ENCODE measurements at regions not wholly inside any gene's neighbourhood (a gene's known extent, or its start where the extent isn't known, plus 50 kb on each side); places are given as distances from the start of the nearest gene placed in this dataset.
A peak's percentile ranks its signal among the peaks of the same experiment; 100 is the strongest.

- DNase-seq: peak; percentile 1
Measured at GRCh38 chr4:10201381-10202223, 85.0 kb upstream of the WDR1 start.

DNA sequence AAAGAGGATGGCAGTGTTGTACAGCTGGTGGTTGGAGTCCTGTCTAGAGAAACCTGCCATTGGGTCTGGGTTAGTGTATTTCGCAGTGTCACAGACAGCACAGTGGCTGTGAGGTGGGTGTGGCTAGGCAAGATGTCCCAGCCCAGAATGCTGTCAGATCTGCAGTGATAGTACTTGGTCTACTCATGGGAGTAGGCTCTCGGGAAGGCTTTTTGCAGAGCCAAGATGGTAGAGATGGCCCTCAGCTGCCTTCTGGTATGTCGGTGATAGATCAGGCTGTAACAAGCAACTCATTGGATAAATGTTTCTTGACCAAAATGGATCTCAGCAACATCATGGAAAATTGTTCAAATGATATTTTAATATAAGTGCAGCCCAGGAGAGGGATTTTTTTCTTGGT lies 84.3 kb upstream of the WDR1 start:
- DNase-seq: peak; percentile 92

DNA sequence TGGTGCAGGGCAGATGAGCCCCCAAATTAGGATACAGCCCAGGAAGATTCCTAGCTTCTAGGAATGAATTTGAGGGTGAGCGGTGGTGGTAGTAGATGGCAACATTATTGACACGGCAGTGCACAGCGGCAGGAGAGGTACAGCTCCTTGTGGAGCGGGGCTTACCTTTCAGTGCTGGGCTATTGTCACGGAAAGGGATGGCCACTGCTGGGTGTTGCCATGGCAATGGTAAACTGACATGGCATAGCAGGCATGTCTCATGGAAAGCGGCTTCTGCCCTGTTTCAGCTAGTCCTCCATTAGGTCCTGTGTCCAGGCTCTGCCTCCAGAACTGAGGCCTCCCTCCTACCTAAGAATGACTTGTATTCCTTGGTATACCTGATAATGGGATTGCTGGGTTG lies 81.8 kb upstream of the WDR1 start:
- DNase-seq: no peak

DNA sequence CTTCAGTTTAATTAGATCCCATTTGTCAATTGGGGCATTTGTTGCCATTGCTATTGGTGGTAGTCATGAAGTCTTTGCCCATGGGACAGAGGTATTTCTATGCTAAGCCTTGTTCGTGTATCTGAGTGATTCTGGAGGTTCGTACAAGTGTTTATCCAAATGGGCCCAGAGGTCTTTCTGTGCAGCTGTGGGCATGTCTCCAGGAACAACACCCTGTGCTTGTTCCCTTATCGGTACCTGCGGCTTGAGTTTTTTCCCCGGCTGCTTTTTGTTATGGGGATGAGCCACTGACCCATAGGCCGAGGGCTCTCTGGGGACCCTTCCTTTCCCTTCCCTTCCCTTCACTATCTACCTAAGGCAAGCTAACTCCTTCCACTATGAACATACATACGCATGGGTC lies 81.4 kb upstream of the WDR1 start:
- peak; percentile 0 for DNase-seq

- DNase-seq: peak; percentile 0
Measured at GRCh38 chr4:10196191-10196590, 79.6 kb upstream of the WDR1 start.

GRCh38 chr4:10192331-10192730 lies 75.7 kb upstream of the WDR1 start:
- peak; percentile 36 for DNase-seq

DNA sequence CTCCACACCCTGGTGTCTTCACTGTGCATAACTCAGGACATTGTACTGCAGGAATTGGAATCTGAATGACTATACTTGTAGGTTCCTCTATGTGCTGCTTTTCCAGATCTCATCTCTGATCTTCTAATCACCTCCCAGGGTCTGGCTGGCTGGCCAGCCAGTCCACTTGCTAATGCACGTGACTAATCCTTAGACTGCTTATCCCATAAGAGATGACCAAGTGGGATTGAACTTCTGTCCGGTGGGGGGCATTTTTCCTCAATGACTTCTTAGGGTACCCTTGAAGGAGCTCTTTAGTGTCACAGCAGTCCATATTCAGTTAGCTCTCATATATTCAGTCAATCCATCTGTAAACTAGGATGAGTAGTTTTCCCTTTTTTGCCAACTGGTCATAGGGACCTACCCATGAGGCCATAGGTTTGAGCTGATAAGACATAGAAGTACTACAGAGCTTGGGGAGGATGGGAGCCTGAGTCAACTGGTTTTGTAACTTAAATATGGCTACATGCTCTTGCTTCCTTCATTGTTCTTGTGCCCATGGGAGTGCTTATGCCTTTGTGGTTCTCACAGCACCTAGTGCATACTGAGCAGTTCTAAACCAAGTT lies 71.9 kb upstream of the WDR1 start:
- no peak for DNase-seq

GRCh38 chr4:10186228-10187214 lies 69.9 kb upstream of the WDR1 start:
- DNase-seq: peak; percentile 53

GRCh38 chr4:10185518-10186227 lies 69.1 kb upstream of the WDR1 start:
- no peak for DNase-seq

DNA sequence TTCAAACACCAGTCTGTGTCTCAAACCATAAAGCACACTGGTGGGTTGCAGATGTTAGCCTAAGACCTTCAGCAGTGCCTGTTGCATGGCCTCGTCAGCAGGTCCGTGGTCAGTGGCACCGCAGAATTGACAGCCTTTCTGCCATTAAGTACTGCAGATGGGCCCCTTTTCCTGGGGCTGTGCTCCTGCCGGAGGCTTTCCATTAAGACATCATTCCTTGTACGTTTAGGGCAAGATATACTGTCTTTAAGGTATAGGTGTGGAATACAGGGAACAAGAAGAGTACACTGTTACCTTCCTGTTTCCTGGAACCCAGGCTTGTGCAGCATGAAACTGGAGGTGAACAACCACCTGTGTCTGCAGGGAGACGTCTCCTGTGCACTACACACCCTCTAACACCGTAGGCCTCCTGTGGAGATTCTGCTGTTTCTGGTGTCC lies 67.9 kb upstream of the WDR1 start:
- no peak for DNase-seq

GRCh38 chr4:10184041-10184440 lies 67.4 kb upstream of the WDR1 start:
- DNase-seq: peak; percentile 56

- DNase-seq: peak; percentile 78
Measured at GRCh38 chr4:10183462-10183861, 66.9 kb upstream of the WDR1 start.

DNA sequence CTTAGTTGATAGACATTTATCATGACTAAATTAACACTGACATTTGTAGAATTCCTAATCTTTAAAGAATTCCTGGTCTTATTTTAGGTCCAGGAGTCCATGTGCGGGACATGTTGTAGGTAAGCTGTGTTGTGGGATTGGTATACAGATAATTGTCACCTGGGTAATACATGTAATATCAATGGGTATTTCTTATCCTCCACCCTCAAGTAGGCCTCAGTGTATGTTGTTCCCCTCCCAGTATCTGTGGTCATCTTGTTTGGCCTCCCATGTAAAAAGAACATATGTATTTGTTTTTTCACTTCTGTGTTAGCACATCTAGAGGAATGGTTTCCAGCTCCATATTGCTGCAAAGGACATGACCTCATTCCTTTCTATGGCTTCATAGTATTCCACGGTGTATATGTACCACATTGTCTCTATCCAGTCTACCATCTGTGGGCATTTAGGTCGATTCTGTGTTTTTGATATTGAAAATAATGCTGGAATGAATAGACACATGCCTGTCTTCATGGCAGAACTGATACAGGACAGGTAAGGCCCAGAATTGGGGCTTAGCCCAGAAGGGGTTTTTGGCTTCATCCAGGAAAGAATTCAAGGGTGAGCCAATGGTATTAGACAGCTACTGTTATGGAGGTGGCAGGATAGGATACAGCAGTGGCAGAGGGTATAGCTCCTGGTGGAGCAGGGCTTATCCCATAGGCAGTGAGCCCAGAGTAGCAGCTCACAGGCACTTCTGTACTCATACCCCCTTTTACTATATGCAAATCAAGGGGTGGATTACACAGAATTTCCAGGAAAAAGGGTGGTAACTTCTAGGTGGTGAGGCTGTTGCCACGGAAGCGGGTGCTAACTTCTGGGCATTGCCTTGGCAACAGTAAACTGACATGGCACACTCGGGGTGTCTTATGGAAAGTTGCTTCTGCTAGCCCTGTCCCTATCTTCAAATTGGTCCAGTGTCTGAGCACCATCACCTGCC lies 66.1 kb upstream of the WDR1 start:
- peak; percentile 96 for DNase-seq

- no peak for DNase-seq
Measured at GRCh38 chr4:10181745-10182445, 65.3 kb upstream of the WDR1 start.

GRCh38 chr4:10180927-10181744 lies 64.5 kb upstream of the WDR1 start:
- DNase-seq: peak; percentile 99

DNA sequence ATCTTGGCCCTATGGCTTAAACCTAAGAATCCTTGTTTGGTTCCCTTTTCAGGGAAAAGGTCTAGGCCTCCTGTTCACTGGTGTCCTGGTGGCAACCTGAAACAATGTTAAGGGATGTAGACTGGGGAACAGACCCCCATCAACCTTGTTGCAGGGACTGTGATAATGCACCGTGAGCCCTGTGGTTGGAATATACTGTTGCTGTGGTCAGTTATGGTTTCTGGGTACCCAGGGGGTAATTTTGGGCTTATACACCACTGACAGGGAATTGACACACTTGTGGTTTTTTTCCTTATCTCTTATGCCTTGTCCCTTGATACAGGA lies 64.0 kb upstream of the WDR1 start:
- DNase-seq: peak; percentile 85

DNA sequence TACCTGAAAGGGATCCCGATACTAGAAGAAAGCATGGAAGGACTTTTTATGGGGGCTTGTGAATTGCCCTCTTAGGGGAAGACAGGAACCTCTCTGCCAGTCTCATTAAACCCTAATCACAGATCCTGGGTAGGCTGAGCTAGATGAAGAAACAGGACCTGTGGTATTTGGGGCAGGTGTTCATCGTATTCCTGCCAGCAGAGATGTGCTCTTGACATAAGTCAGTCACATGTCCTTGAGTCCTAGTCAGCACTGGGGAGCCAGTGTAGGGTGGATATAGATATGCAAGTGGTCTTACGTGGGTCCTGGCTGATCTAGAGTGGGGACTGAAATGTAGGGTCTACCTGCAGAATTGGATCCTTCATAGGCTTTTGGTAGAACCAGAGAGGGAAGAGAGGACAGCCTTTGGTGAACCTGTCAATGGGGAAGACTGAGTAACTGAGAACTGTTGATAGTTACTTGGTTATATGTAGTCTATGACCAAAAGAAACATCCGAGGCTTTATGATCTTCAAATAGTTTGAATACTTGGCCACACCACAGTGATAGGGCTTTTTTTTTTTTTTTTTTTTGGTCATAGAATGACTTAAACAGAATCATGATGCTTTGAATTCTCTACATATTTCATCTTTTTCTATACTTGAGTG lies 63.5 kb upstream of the WDR1 start:
- DNase-seq: no peak

DNA sequence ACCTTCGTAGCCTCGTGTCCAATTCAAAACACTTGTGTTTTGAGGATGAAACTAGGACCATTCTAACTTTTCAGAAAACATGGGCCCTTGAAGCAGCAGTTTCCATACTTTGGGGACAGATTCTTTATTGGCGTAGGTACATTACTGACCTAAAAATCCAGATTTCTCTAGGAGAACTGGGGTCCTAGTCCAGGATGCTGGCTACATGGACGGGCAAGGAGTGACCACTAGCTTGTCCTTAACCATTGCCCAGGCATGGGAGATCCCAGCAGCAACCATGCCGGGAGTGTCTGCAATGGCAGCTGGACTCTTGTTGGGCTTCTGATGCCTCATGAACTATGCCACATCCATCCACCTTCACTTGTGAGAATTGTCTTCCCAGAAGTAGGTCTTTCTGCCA lies 62.2 kb upstream of the WDR1 start:
- no peak for DNase-seq

DNA sequence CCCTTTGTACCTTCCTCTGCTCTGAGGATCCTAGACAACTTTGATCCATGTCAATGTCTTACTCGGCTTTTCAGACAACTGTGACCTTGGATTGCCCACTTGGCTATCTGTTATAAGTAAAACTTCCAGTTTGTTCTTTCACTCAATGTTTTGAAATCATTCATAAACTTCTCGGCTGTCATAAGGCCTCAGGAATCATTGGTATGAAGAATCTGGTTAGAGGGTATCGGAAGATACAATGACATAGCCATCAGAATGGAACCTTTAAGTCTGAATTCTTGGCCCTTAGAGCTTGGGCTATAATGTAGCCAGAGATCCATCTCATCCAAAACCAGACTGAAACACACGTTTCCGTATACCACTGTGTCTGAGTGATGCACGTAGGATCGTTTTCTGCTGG lies 59.0 kb upstream of the WDR1 start:
- DNase-seq: no peak
